CD4-positive, CD25-positive, alpha-beta regulatory T cell (primary cell): ENCODE measurements at regions not wholly inside any gene's neighbourhood (a gene's known extent, or its start where the extent isn't known, plus 50 kb on each side); places are given as distances from the start of the nearest gene placed in this dataset.
"Not testable (repeated sequence)": the region's sequence is repeated elsewhere in the genome, so short reads cannot be mapped to it uniquely, and the experiment has no call there.

Source experiments
- ATAC-seq, 2 donors: fragments of 150-1000 bp; cut with Tn5 transposase; one replicate each; pipeline ENCODE4 v1.10.0; 2021; ENCODE audit warnings: low read depth in 2 of 2, moderate number of reproducible peaks in 2 of 2, moderate library complexity in 1 of 2
- DNase-seq, 3 donors: peaks; one replicate each; pipeline versions ENCODE4 v3.0.0 to v3.0.0-alpha.2; 2012 to 2022; ENCODE audit warnings: mixed read lengths in 1 of 3
- H3K27ac ChIP-seq: one replicate; pipeline ENCODE4 v1.7.0; 2013; ENCODE audit warnings: mild to moderate bottlenecking, low read length; ENCODE audit not compliant: insufficient read depth, poor library complexity, severe bottlenecking
- H3K27me3 ChIP-seq: one replicate; pipeline ENCODE4 v1.7.0; 2013; ENCODE audit warnings: low read length; ENCODE audit not compliant: control insufficient read depth, insufficient read depth
- H3K36me3 ChIP-seq: one replicate; pipeline ENCODE4 v1.7.0; 2013; ENCODE audit warnings: mild to moderate bottlenecking, low read length, moderate library complexity; ENCODE audit not compliant: control insufficient read depth, insufficient read depth
- H3K4me1 ChIP-seq: 2 replicates; pipeline ENCODE4 v1.7.0; 2013; ENCODE audit warnings: mild to moderate bottlenecking, low read length; ENCODE audit not compliant: insufficient read depth, control insufficient read depth, poor library complexity, severe bottlenecking
- H3K4me3 ChIP-seq: one replicate; pipeline ENCODE4 v1.7.0; 2013; ENCODE audit warnings: low read depth, mild to moderate bottlenecking, low read length, moderate library complexity
- H3K9me3 ChIP-seq, 2 experiments: 1 replicate in 1 of 2; 2 replicates in 1 of 2; pipeline ENCODE4 v1.7.0; 2013; ENCODE audit warnings: low read length in 2 of 2, mild to moderate bottlenecking in 1 of 2, moderate library complexity in 1 of 2; ENCODE audit not compliant: control insufficient read depth in 2 of 2
- H3K27ac Mint-ChIP-seq, 3 donors: one replicate each; pipeline ENCODE4 v1.8.0; 2020 to 2022; ENCODE audit warnings: mild to moderate bottlenecking in 3 of 3, mixed read lengths in 3 of 3, moderate library complexity in 2 of 3
- H3K27me3 Mint-ChIP-seq: one replicate; pipeline ENCODE4 v1.8.0; 2022; ENCODE audit warnings: mild to moderate bottlenecking, mixed read lengths
- H3K36me3 Mint-ChIP-seq: one replicate; pipeline ENCODE4 v1.8.0; 2020; ENCODE audit warnings: mixed read lengths
- H3K4me1 Mint-ChIP-seq, 4 donors: one replicate each; pipeline ENCODE4 v1.8.0; 2020 to 2022; ENCODE audit warnings: mixed read lengths in 4 of 4, mild to moderate bottlenecking in 1 of 4
- H3K4me3 Mint-ChIP-seq, 4 donors: one replicate each; pipeline ENCODE4 v1.8.0; 2020 to 2022; ENCODE audit warnings: mild to moderate bottlenecking in 4 of 4, mixed read lengths in 4 of 4, moderate library complexity in 3 of 4
- H3K9me3 Mint-ChIP-seq, 7 donors: one replicate each; pipeline ENCODE4 v1.8.0; 2020 to 2022; ENCODE audit warnings: mixed read lengths in 7 of 7, mild to moderate bottlenecking in 3 of 7, moderate library complexity in 2 of 7

DNA sequence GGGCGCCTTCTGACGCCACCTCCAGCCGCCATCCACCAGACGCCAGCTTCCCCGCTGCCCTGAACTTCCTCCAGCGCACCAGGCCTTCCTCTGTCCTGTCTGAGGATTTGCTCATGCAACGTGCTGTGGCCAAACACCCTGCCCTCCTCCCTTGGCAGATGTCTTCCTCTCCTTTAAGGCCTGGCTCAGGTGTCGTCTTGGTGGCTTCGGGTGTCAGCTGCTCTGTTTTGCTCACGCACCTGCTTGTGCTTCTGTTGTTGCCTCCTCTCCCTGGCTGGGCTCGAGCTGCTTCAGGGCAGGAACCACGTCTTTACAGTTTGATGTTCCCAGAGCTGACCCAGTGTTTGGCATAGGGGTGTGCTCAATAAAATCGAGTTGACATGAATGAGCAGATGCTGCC is 87.7 kb upstream of the PZP start:
- not testable (repeated sequence) for H3K4me3 Mint-ChIP-seq, H3K4me1 Mint-ChIP-seq, H3K27ac Mint-ChIP-seq, H3K9me3 ChIP-seq, H3K4me1 ChIP-seq, DNase-seq, H3K27me3 ChIP-seq, H3K27ac ChIP-seq, H3K36me3 Mint-ChIP-seq, H3K27me3 Mint-ChIP-seq, H3K4me3 ChIP-seq, H3K9me3 Mint-ChIP-seq, H3K36me3 ChIP-seq
- peak; percentile 46 to 80 for ATAC-seq

DNA sequence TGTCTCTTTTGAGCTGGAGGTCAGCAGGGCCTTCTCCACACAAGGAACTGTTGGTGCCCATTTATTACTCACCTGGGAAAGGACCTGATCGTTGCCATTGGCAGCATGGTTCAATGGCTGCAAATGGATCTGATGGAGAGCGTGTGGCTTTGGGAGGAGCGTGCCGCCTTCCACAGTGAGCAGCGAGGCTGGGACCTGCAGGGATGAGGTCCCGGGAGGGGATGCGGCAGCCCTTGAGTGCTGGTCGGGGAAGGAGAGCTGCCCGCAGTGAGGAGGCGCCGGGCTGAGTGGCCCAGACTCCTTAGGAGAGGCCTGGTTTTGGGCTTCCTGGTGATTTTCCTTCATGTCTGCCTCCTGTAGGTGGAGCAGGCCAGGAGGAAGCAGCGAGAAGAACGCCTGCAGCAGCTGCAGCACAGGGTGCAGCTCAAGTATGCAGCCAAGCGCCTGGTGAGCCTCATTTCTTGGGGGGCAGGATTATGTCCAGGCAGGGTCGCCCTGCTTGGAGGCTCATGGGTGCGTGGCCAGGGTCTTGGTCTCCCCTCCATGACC is 86.0 kb upstream of the PZP start:
- H3K4me3 Mint-ChIP-seq, H3K27ac ChIP-seq, H3K9me3 ChIP-seq, H3K36me3 Mint-ChIP-seq, H3K27me3 Mint-ChIP-seq, H3K27me3 ChIP-seq, H3K4me1 Mint-ChIP-seq, H3K36me3 ChIP-seq, H3K9me3 Mint-ChIP-seq, DNase-seq, H3K4me1 ChIP-seq, H3K4me3 ChIP-seq, ATAC-seq: not testable (repeated sequence)
- H3K27ac Mint-ChIP-seq, result peak overlapping the region in 1 of 3 donors; percentile 69

DNA sequence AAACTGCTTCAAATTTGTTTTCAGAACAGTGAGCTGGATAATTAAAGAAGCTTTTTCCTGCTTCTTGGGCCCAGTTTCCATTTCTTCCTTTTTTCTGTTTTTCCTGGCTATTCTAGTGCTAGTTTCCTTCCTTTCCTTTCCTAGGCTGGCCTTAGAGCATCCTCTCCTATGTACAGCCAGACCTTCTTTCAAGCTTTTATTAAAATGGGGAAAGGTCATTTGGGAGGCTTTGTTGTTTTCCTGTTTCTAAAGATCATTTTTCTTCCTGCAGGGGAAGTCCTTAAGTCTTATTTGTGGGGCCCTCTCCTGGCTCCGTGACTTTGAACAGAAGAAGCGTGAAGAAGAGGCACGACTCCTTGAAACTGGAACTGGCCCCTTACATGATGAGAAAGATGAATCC is 85.2 kb upstream of the PZP start:
- not testable (repeated sequence) for H3K4me3 ChIP-seq, H3K27ac ChIP-seq, H3K4me1 Mint-ChIP-seq, H3K36me3 Mint-ChIP-seq, DNase-seq, H3K9me3 Mint-ChIP-seq, H3K4me3 Mint-ChIP-seq, H3K27me3 ChIP-seq, H3K27ac Mint-ChIP-seq, H3K36me3 ChIP-seq, H3K9me3 ChIP-seq, ATAC-seq, H3K27me3 Mint-ChIP-seq, H3K4me1 ChIP-seq

DNA sequence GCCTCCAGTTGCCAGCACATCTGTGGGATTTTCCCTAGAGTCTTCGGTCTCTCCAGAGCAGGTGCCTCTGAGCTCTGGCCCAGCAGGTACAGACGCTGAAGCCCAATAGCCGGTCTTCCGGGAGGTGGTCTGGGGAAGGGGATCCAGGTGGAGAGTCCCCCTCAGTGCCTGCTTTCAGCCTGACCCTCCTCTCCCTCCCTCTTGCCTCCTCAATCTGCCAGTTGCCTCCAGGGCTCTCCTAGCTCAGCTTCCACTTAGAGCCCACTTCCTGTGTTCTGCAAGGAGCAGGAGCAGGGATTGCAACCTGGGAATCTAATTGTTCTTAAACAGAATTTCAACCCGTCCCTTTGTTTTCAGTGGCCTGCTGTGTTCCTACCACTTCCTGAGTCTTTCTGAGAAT is 81.8 kb upstream of the PZP start:
- H3K27ac ChIP-seq, ATAC-seq, H3K4me1 Mint-ChIP-seq, H3K4me3 ChIP-seq, H3K4me1 ChIP-seq, H3K27ac Mint-ChIP-seq, H3K27me3 ChIP-seq, H3K36me3 Mint-ChIP-seq, H3K9me3 ChIP-seq, H3K27me3 Mint-ChIP-seq, H3K4me3 Mint-ChIP-seq, H3K9me3 Mint-ChIP-seq, H3K36me3 ChIP-seq, DNase-seq: not testable (repeated sequence)

DNA sequence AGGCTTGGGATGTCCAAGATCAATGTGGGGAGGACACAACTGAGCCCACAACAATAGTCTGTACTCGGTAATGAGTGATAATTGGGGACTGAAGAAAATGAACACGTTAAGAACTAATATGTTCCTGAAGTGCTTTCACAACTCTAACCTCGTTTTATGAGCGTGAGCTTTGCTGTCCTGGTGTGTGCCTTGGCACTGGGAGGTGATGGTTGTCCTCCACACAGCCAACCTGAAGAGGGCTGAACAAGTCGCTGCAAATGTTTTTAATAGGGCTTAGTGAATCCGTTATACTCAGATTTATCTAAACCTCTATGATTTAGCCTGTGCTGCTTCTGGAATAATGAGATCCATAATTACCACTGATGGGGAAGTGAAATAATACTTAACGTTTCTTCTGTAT is 76.5 kb upstream of the PZP start:
- peak overlapping the region; percentile 71 for H3K4me3 ChIP-seq
- peaks cover 0 to 15% (median 8%) of the 10 kb centered on the region in 4 donors for H3K4me1 Mint-ChIP-seq

DNA sequence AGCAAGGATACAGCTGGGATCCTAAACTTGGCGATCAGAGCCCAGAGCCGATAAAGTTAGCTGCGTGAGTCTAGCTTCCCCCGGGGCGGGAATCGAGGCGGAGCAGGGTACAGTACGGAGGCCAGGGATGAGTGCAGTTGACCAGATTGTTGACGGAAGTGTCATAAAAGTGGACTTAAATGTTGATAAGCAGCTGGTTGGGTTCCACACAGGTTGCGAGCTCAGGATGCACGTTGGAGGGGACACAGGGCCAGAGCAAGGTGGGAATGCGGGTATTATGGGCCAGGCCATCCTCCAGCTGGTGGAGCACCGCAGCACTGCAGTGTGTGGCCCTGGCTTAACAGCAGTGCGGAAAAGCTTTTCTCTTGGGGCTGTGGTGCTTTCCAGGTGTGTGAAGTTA is 76.0 kb upstream of the PZP start:
- Mint-ChIP-seq H3K27ac (peak overlapping the region; percentile 63 to 96 (median 95)), H3K4me3 (peak overlapping the region; percentile 83 to 100 (median 96)), H3K4me1 (peaks cover 0 to 15% (median 8%) of the 10 kb centered on the region in 4 donors)
- peak in 1 of 2 donors; percentile 27 for ATAC-seq
- Histone ChIP-seq H3K27me3 (peaks cover 13% of the 10 kb centered on the region), H3K4me3 (peak overlapping the region; percentile 71), H3K27ac (peak overlapping the region; percentile 61)
- H3K27me3 Mint-ChIP-seq, H3K9me3 Mint-ChIP-seq, H3K4me1 ChIP-seq, H3K36me3 ChIP-seq, H3K36me3 Mint-ChIP-seq, H3K9me3 ChIP-seq: not testable (repeated sequence)
- DNase-seq, result peak; percentile 8 to 32 (median 24)

More for the DNA sequence above, 76.5 kb upstream of the PZP start:
- not testable (repeated sequence) for H3K36me3 Mint-ChIP-seq, ATAC-seq, H3K27ac ChIP-seq, H3K9me3 ChIP-seq, H3K36me3 ChIP-seq, H3K4me1 ChIP-seq, DNase-seq, H3K27me3 Mint-ChIP-seq, H3K9me3 Mint-ChIP-seq, H3K27me3 ChIP-seq
- Mint-ChIP-seq H3K4me3 (peak overlapping the region; percentile 2 to 100 (median 77)), H3K27ac (peak overlapping the region in 1 of 3 donors; percentile 95)

DNA sequence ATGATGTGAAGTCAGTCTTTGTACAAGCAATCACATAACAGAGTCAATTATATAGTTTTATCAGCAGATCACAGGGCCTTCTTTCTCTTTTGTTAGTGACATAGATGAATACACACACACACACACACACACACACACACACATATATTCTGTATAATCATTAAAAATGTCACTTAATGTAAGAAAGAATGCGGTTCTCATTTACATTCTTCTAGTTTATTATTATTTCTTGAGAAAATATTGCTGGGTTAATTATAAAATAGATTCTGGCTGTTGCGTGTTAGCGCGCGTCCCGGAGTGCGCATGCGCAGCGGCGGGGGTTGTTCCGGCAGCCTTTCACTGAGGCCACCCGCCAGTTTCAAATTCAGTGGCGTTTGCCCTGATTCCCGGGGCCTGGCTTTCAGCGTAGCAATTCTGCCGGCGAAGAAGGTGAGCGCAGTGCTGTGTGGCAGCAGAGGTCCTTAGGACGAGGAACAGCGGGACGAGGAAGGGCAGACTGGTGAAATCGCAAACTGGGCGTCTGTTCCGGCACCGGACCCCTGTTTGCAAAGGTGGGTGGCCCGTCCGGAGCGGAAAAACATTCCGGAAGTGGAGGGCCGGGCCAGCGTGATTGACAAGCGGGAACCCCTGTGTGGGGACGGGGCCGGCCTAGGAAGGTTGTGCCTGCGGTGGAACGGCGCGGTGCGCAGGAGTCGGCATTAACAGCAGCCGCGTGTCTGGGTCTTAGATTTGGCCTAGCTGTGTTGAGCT is 75.3 kb upstream of the PZP start:
- Histone ChIP-seq H3K27ac (peak overlapping the region; percentile 61), H3K27me3 (peaks cover 14% of the 10 kb centered on the region), H3K4me3 (peak overlapping the region; percentile 71)
- H3K9me3 Mint-ChIP-seq, H3K9me3 ChIP-seq, H3K27me3 Mint-ChIP-seq, H3K4me1 ChIP-seq, H3K36me3 Mint-ChIP-seq, H3K36me3 ChIP-seq: not testable (repeated sequence)
- peak; percentile 81 to 89 (median 87) for DNase-seq
- Mint-ChIP-seq H3K27ac (peak overlapping the region; percentile 85 to 96 (median 95)), H3K4me3 (peak overlapping the region; percentile 96 to 100 (median 96)), H3K4me1 (peaks cover 0 to 15% (median 8%) of the 10 kb centered on the region in 4 donors)
- peak; percentile 28 to 93 for ATAC-seq

DNA sequence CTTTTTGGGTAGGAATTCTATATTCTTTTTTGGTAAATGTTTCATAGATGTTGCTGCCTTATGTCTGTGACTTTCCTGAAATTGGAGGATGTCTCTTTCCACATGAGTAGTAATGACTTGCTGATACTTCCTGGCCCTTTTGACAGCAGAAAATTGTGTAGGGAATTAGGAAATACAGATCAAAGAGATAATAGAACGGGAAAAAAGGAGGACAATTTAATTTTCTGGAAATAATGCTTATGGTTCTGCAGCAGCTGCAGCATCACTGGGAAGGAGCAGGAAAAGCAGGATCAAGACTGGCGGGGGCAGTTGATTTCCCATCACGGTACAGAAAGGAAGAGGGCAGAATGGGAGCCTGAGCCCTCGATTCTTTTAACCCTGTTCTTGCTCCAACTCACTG is 68.8 kb upstream of the PZP start:
- Mint-ChIP-seq H3K36me3 (no peaks in the 10 kb centered on the region), H3K4me3 (no peak overlapping the region), H3K4me1 (peaks cover 0 to 5% (median 0%) of the 10 kb centered on the region in 4 donors), H3K27me3 (peaks cover 33% of the 10 kb centered on the region), H3K27ac (no peak overlapping the region), H3K9me3 (no peaks in the 10 kb centered on the region)
- Histone ChIP-seq H3K27me3 (peaks cover 19% of the 10 kb centered on the region), H3K4me3 (no peak overlapping the region), H3K27ac (no peak overlapping the region), H3K4me1 (no peaks in the 10 kb centered on the region), H3K9me3 (no peaks in the 10 kb centered on the region), H3K36me3 (no peaks in the 10 kb centered on the region)
- DNase-seq (no peak), ATAC-seq (no peak)
